Ammon's horn (tissue), 1 donor: ENCODE measurements at regions not wholly inside any gene's neighbourhood (a gene's known extent, or its start where the extent isn't known, plus 50 kb on each side); places are given as distances from the start of the nearest gene placed in this dataset.
A peak's percentile ranks its signal among the peaks of the same experiment; 100 is the strongest.
"Not testable (repeated sequence)": the region's sequence is repeated elsewhere in the genome, so short reads cannot be mapped to it uniquely, and the experiment has no call there.

Experiments used
- DNase-seq: peaks from one replicate; pipeline ENCODE4 v3.0.0-alpha.2; 2016; ENCODE audit warnings: low spot score

DNA sequence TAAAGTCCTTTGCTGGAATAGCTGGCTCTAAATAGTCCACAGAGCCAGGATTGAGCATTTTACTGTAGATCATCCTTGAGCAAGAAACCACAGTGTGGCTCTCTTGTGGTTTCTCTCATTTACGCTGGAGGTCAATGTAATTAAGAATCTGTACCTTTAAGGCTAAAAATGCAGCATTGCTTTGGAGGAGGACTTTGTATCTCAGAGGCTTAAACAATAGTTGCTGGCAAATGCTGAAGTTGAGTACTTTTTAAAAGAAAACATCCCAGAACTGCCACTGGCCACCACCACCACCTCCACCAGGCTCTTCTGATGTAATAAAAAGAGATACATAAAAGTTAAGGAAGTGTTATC, 177.3 kb upstream of the ADAMTSL1 start:
- DNase-seq, result no peak

DNA sequence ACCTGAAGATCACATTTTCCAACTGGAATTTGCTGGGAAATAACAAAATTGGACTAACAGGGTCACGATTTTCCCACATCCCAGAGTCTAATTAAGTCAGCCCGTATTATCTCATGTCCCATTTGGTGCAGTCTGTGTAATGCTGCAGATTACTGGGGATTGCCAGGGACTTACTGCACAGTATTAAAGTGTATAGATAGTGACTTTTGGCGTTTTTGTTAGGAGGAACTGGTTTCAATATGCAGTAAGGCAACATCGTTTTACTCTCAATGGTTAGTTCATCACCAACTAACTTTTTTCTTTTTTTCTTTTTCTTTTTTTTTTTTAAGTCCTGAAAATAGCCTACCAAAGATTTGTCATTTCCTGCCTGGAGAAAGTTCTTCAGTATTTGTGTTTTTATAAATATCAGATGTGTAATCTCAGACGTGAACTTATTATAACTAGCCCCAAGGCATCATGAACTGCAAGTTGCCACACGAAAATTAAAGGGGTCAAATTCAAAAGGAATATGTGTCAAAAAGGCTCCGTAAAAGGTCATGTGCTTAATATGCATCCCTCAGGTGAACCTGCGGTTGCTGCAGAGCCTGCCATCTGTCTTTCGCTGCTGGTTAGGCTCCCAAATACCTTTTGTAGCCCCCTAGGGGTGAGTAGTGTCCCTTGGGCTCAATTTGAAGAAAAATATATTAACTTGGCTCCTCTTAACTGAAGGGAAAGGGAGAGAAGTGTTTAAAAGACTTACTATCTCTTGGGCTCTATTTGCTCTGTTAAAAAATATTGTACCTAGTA, 176.7 kb upstream of the ADAMTSL1 start:
- DNase-seq, result no peak

DNA sequence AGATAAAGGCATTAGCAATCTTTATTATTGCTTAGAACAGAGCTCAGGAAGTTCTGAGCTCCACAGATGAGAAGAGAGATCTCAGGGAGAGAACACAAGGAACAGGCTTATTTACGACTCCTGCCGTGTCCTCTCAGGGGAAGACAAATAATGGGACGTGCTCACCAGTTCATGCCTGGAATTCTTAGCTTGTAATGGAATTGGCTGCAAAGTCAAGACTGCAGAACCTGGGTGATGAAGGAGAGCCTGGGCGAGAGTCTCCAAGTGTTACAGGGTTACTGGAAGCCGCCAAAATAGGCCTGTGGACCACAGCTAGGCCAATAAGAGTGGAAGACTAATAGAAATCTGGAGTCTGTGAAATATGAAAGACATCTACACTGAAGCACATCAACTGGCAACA, 174.5 kb upstream of the ADAMTSL1 start:
- DNase-seq, result no peak

DNA sequence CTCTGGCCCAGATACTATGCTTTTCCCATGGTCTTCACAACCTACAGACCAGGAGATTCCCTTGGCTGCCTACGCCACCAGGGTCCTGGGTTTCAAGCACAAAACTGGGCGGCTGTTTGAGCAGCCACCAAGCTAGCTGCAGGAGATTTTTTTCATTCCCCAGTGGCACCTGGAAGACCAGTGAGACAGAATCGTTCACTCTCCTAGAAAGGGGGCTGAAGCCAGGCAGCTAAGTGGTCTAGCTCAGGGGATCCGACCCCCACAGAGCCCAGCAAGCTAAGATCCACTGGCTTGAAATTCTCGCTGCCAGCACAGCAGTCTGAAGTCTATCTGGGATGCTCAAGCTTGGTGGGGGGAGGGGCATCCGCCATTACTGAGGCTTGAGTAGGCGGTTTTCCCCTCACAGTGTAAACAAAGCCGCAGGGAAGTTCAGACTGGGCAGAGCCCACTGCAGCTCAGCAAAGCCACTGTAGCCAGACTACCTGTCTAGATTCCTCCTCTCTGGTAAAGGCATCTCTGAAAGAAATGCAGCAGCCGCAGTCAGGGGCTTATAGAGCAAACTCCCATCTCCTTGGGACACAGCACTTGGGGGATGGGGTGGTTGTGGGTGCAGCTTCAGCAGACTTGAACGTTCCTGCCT, 168.7 kb upstream of the ADAMTSL1 start:
- DNase-seq, result not testable (repeated sequence)

DNA sequence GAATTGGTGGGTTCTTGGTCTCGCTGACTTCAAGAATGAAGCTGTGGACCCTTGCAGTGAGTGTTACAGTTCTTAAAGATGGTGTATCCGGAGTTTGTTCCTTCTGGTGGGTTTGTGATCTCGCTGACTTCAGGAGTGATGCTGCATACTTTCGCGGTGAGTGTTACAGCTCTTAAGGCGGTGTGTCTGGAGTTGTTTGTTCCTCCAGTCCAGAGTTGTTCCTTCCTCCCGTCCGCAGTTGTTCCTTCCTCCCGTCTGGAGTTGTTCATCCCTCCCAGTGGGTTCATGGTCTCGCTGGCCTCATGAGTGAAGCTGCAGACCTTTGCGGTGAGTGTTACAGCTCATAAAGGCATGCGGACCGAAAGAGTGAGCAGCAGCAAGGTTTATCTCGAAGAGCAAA, 159.6 kb upstream of the ADAMTSL1 start:
- no peak for DNase-seq

DNA sequence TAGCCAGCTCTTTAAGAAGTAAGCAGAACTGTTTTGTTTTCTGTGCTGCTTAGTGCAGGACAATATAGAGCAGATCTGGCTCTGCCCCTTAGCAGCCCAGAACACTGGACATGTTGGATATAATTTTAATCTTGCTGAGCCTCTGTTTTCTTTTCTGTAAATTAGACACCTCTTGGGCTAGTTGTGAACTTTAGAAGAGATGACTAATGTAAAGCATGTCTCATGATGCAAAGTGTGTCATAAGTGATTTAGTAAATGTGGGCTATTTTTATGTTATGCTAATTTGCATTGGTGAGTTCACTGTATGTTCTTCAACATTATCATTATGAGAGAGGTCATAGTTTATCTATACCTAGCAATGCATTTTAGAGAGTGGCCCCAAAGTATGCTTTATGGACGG, 156.1 kb upstream of the ADAMTSL1 start:
- no peak for DNase-seq

DNA sequence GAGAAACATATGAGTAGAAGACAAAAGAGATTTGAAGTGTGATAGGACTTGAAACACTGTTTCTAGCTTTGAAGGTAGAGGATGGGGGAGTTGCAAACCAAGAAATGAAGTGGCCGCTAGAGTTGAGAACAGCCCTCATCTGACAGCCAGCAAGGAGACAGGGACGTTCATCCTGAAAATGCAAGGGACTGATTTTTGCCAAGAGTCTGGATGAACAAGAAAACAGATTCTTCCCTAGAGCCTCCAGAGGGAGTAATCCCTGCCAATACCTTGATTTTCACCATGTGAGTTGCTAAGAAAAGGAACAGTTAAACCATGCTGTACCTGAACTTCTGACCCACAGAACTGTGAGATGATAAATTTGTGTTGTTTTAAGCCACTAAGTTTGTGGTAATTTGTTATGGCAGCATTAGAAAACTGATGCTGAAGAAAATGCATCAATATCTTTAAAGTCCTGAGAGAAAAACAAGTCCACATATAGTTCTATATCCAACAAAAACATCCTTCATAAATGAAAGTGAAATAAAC, 154.0 kb upstream of the ADAMTSL1 start:
- DNase-seq, result no peak

DNA sequence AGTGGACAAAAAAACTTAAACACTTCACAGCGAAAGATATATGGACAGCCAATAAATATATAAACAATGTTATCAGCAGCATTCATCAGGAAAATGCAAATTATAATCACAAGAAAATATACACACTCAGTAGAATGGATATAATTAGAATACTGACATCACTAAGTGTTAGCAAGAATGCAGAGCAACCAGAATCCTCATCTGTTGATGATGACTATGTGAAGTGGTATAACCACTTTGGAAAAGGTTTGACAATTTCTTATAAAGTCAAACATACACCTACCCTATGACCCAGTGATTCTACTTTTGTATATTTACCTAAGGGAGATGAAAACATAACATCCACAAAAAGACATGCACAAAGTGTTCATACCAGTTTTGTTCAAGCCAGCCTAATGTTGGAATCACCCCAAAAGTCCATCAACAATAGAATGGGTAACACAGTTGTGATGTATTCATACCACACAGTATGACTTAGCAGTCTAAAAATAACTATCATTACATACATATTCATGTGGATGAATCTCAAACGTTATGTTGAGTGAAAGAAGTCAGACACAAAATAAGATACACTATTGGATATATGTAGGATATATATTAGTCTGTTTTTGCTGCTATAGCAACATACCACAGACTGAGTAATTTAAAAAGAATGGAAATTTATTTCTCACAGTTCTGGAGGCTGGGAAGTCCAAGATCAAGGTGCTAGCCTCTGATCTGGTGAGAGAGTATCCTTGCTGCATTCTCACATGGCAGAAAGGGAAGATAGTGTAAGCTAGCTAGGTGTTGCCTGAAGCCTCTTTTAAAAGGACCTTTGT, 148.8 kb upstream of the ADAMTSL1 start:
- no peak for DNase-seq

DNA sequence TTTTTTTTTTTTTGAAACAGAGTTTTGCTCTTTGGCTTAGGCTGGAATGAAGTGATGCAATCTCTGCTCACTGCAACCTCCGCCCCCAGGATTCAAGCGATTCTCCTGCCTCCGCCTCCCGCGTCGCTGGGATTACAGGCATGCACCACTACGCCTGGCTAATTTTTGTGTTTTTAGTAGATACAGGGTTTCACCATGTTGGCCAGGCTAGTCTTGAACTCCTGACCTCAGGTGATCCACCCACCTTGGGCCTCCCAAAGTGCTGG, 148.3 kb upstream of the ADAMTSL1 start:
- not testable (repeated sequence) for DNase-seq

DNA sequence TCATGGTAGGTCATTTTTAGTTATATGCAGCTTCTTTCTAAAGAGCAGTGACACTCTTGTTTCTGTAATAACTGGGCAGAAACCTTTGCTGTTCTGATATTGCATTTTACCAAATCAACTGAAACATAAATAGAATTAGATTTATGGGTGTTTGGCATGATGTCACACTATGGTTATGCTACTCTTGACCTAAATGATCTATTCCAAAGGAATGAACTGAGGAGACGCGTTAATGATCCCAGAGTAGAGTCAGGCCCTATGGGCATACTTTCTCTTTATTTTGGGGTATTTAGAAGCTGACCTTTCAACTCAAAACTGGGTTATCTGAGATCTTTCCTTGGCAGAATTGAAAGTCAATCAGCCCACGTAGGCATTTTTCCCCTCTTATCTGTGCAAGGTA, 146.8 kb upstream of the ADAMTSL1 start:
- DNase-seq, result no peak

DNA sequence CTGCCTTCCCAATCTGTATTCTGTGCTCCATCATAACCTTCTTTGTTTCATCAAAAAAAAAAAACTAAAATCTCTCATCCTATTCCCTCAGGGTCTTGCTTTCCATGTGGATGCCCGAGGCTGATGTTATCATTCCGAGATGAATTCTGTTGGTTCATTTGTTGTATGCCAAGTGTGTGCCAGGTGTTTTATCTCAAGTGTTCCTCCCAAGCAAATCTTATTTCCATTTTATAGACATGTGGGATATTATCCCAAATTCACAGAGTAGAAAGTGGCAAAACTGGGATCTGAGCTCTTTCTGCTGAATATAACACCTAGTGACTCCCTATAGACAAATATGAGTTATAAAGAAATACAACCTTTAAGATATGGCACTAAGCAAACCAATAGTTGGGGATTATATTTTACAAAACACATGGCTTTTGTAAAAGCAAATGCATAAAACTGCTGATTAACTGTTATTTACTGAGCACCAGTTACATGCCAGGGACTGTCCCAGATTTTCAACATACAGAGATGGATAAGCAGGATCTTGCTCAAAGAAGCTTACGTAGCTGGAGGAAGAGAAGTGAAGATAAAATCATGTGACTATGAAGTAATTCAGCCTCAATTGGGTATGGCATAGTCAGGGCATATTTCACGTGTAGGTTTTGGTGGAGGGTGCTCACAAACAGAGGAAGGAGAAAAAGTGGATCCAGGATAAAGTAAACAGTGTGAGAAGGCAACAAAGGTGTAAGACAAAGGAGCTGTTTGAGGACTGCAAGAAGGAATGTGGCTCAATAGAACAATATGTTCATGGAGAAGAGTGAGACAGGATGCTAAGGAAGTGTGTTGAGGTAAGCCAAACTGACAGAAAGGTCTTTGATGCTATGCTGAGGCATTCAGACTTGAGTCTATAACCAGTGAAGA, 143.3 kb upstream of the ADAMTSL1 start:
- DNase-seq, result no peak

DNA sequence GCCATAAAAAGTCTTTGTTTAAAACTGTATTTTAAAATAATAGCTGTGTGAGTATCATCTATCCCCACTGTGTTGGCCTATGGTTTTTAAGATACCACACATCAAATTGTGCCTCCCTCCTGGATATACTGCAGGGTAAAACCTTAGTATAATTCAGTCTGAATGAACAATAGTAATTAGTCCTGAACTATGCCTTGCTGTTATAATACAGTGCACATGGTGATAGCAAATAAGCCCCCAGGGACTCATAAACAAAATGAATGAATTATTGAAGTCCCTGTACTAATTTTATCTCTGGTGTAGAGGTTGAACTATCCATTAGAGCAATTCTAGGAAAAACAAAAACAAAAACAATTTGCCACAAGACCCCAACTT, 142.7 kb upstream of the ADAMTSL1 start:
- no peak for DNase-seq

DNA sequence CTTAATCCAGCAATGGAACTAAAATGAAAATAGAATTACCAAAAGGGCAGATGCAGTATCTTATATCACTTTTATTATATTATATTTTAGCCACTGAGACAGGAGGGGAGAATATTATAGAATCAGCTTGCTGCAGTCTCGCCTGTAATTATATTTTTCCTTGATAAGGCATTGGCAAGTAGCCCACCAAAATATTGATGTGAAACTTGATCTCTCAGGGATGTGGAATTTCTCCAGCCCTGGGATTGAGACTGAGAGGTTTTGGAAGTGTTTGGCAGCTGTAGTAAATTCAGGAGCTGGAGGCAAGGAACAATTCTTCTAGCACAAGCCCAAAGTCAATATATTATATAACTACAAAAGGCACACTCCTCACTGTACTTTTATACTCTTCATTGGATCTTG, 142.1 kb upstream of the ADAMTSL1 start:
- DNase-seq, result no peak

DNA sequence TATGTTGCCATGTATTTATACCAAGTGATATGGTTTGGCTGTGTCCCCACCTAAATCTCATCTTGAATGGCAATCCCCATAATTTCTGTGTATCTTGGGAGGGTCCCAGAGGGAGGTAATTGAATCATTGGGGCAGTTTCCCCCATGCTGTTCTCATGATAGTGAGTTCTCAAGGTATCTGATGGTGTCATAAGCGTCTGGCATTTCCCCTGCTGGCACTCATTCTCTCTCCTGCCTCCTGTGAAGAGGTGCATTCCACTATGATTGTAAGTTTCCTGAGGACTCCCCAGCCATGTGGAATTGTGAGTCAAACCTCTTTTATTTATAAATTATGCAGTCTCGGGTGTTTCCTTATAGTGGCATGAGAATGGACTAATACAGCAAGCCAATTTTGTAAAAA, 140.8 kb upstream of the ADAMTSL1 start:
- no peak for DNase-seq

DNA sequence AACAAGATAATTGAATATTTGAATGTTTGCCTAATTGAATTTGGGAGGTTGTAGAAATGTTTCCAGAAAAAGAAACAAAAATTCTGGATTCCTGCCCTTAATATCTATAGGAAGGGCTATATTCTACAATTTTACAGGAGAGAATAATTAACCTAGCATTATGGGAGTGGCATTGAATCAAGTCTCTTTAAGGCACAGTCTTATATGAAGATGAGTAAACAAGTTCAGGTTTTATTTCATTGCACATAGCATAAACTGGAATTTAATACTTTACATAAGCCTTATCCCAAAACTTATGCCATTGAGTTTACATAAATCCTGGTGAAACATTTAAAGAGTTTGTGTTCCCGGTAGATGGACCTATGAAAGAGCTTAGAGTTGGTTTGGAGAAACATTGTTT, 138.1 kb upstream of the ADAMTSL1 start:
- no peak for DNase-seq

DNA sequence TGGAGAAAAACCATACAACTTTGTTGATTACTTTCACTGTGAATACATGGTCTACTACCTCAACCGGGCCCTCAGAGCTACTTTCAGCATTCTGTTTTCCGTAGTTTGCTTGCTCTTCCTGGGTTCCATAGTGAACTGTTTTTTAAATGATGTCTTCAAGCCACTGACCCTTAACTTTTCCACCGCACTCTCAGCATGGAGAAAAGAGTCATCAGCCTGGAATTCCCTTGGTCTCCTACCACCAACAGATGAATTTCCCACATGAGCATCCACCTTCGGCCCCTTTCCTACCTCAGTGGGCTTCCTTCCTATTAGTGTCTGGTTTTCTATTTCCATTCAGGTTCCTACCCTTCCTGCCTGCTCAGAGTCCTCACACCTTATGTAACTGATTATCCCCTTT, 135.9 kb upstream of the ADAMTSL1 start:
- no peak for DNase-seq

DNA sequence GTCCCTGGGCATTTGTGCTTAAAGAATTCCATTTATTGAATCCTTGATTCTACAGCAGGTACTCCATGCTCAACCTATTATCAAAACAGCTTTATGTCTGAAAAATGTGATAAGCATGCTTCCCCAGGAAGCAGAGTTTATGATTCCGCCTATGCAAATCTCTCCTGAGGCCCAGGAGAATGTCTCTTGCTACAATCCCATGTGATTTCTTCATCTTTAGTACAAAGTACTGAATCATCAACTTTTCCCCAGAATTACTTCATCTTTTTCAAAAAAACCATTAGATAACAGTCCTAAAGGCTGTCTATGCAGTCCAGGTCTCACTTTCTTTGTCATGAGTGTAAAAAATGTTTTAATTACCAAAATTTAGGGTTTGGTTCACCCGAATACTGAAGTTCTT, 130.2 kb upstream of the ADAMTSL1 start:
- no peak for DNase-seq

DNA sequence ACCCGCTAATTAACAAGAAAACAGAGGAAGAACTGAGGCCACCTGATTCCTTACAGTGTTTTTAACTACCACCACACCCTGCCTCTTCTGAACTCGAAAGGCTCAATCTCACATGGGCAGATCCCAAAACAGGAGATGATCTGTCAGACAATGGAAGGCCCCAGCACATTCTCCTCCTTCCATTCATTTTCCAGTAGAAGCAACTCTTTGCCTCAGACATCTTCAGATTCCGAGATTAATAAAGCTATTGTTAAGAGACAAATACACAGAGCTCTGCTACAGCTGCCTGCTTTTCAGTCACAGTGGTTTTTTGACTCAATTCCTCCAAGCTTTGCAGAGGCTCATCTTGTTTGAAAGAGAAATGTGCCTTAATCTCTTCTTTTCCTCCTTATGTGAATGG, 127.2 kb upstream of the ADAMTSL1 start:
- peak; percentile 52 for DNase-seq

DNA sequence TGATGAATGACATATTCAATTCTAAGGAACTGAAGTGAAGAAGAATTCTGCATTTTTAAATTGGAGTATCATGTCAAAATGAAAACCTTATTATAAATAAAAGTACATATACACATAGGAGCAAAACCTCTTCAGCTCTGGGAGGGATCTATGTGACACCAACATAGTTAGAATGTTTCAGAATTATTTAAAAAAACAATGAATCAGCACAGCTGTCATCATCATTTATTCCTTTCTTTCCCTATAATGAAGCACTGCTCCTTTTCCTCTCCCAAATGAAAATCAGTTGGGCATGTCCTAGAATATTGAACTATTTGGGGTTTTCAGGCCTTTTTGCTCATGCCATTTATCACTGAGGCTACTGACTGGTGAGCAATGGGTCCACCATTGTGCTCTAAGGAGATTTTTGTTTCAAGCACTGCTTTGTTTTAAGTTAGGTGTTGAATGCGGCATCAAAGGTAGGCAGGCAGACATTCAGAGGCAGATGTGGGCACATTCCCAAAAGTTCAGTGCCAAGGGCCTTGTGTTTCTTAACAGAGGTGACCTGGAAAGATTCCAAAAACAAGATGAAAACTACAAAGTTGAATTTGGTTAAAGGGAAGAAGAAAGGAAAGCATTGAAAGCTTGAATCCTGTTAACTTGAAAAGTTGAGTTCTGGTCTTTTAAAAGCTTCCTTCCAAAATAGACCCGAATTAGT, 126.4 kb upstream of the ADAMTSL1 start:
- no peak for DNase-seq

DNA sequence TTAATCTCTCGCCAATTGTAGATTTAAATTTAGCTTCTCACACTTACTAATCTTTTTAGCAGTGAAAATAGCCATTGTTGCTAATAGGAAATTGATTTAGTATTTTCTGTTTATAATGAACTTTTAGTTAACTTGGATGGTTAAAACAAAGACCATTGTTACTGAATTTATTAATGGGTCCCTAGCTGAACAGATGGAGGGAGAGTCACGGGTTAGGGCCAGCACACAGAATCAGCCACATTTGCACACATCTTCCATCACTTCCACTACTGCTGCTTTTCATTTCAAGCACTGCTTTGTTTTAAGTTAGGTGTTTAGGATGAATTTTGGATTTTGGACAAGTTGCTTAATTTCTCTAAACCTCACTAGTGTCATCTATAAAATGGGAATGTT, 125.9 kb upstream of the ADAMTSL1 start:
- peak; percentile 20 for DNase-seq

DNA sequence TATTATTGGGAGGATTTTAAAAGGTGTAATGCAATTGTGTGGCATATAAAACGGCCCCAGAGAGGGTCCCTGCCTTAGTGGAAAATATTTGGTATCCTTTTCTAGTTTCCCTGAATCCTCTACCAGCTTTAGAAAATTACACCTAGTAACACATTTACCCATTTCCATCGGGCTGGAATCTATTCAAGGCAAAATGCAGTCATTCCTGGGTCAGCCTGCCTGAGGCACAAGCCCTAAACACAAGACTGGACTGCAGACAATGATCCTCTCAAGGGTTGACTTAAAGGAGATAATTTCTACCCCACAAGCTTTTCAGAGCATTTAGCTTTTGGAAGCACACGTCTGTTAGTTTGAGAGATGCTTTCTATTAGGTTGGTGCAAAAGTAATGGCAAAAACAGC, 124.4 kb upstream of the ADAMTSL1 start:
- DNase-seq, result no peak

DNA sequence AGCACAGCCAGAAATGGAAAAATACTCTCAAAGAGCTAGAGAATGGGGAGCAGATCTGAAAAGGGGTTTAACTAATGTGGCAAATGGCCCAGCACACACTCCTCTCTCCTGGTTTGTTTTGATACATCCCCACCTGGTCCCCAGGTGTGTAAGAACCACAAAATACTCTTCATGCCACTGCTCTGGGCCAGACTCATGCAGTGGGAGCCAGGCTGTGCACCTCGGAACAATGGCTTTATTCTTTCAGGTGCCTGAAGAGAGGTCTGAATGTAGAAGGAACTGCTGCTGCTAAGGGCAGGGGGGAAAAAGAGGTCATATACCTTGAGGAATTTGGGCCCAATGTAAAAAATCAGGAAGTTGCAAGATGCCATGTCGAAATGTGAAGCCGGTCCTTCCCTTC, 123.9 kb upstream of the ADAMTSL1 start:
- no peak for DNase-seq
